ENCODE measurements at regions not wholly inside any gene's neighbourhood (a gene's known extent, or its start where the extent isn't known, plus 50 kb on each side); places are given as distances from the start of the nearest gene placed in this dataset.

GRCh38 chr5:92468295-92468694 lies 1085.2 kb upstream of the ARRDC3 start:
- ChIA-PET CTCF (no interaction called here), POLR2A (no interaction called here)
- TF ChIP-seq ESRRA (CRISPR knock-in tag; IDR thresholded peaks at IDR 0.05; ENCODE audit: borderline replicate concordance): no peak
- no peak for TF ChIP-seq IRF1 (CRISPR knock-in tag; IDR thresholded peaks at IDR 0.05)
- no peak for TF ChIP-seq TEAD1 (CRISPR knock-in tag; IDR thresholded peaks at IDR 0.05)
- TF ChIP-seq PREB (CRISPR knock-in tag; IDR thresholded peaks at IDR 0.05; ENCODE audit: borderline replicate concordance): no peak
- TF ChIP-seq AR (CRISPR knock-in tag; IDR thresholded peaks at IDR 0.05): no peak
- TF ChIP-seq NFYB (CRISPR knock-in tag; conservative IDR thresholded peaks at IDR 0.05; ENCODE audit: low read depth): no peak
- no peak for TF ChIP-seq ATF2 (CRISPR knock-in tag; IDR thresholded peaks at IDR 0.05; ENCODE audit: borderline replicate concordance, low read depth)
- TF ChIP-seq FOXK1 (CRISPR knock-in tag; IDR thresholded peaks at IDR 0.05): no peak
- no peak for TF ChIP-seq FOXJ3 (CRISPR knock-in tag; IDR thresholded peaks at IDR 0.05; ENCODE audit: borderline replicate concordance)
- no peak for TF ChIP-seq CBFB (CRISPR knock-in tag; IDR thresholded peaks at IDR 0.05; ENCODE audit: low read depth)
- no peak for TF ChIP-seq ARID4B (CRISPR knock-in tag; IDR thresholded peaks at IDR 0.05; ENCODE audit: borderline replicate concordance)
- no peak for TF ChIP-seq MYBL2 (CRISPR knock-in tag; IDR thresholded peaks at IDR 0.05)
- TF ChIP-seq OVOL2 (CRISPR knock-in tag; IDR thresholded peaks at IDR 0.05; ENCODE audit: borderline replicate concordance): no peak
- TF ChIP-seq ZNF671 (CRISPR knock-in tag; IDR thresholded peaks at IDR 0.05): no peak
- no peak for TF ChIP-seq ELF4 (CRISPR knock-in tag; IDR thresholded peaks at IDR 0.05; ENCODE audit: low read depth)
- TF ChIP-seq MAX (CRISPR knock-in tag; IDR thresholded peaks at IDR 0.05): no peak
- TF ChIP-seq MLX (CRISPR knock-in tag; IDR thresholded peaks at IDR 0.05): no peak
- H3K4me3 Mint-ChIP-seq: no peak overlapping the region
- no peaks in the 10 kb centered on the region for H3K27me3 Mint-ChIP-seq (ENCODE audit: low read depth)
- ATAC-seq: no peak
- H3K36me3 Mint-ChIP-seq: peaks cover 6% of the 10 kb centered on the region
- peaks cover 22% of the 10 kb centered on the region for H3K9me3 Mint-ChIP-seq
- DNase-seq (ENCODE audit: low spot score): no peak
- peaks cover 12% of the 10 kb centered on the region for H3K4me1 Mint-ChIP-seq
- H3K27ac Mint-ChIP-seq: no peak overlapping the region
